ENCODE measurements at regions not wholly inside any gene's neighbourhood (a gene's known extent, or its start where the extent isn't known, plus 50 kb on each side); places are given as distances from the start of the nearest gene placed in this dataset.

- ATAC-seq (peak; percentile 47; the same call in 1 of the 2 replicates), DNase-seq (ENCODE audit: low spot score) (peak; percentile 21)
- TF ChIP-seq TP53 (CRISPR knock-in tag; IDR thresholded peaks at IDR 0.05): no peak
- no peak for TF ChIP-seq CREB1 (CRISPR knock-in tag; IDR thresholded peaks at IDR 0.05)
- TF ChIP-seq NFE2L1 (CRISPR knock-in tag; IDR thresholded peaks at IDR 0.05): no peak
- no peak for TF ChIP-seq PRRX2 (CRISPR knock-in tag; IDR thresholded peaks at IDR 0.05)
- no peak for TF ChIP-seq FOXP1 (CRISPR knock-in tag; IDR thresholded peaks at IDR 0.05; ENCODE audit: borderline replicate concordance)
- TF ChIP-seq ZNF671 (CRISPR knock-in tag; IDR thresholded peaks at IDR 0.05): no peak
- no peak for TF ChIP-seq ZNF281 (CRISPR knock-in tag; IDR thresholded peaks at IDR 0.05)
- no peak for TF ChIP-seq SMAD3 (CRISPR knock-in tag; IDR thresholded peaks at IDR 0.05; ENCODE audit: borderline replicate concordance)
- no peak for TF ChIP-seq RORB (CRISPR knock-in tag; IDR thresholded peaks at IDR 0.05)
- TF ChIP-seq ZNF232 (CRISPR knock-in tag; IDR thresholded peaks at IDR 0.05): no peak
- TF ChIP-seq ATF2 (CRISPR knock-in tag; IDR thresholded peaks at IDR 0.05; ENCODE audit: borderline replicate concordance, low read depth): no peak
- no peak for TF ChIP-seq ZBTB43 (CRISPR knock-in tag; IDR thresholded peaks at IDR 0.05)
- Mint-ChIP-seq H3K27me3 (ENCODE audit: low read depth) (no peaks in the 10 kb centered on the region), H3K9me3 (no peaks in the 10 kb centered on the region; the same call in 1 of the 2 replicates), H3K4me3 (no peak overlapping the region), H3K36me3 (no peaks in the 10 kb centered on the region), H3K4me1 (peaks cover 8% of the 10 kb centered on the region), H3K27ac (no peak overlapping the region)
- ChIA-PET POLR2A (interaction anchor here (0.5 kb wide), 1 partner anchor 570 kb away, joined by 5 read pairs; no protein-coding TSS in a partner anchor), CTCF (interaction anchor here (1.0 to 1.2 kb wide), 2 partner anchors 169 to 454 kb away, joined by 4 to 8 read pairs; no protein-coding TSS in a partner anchor)
These were observed 376.4 kb downstream of the PREX1 start for GRCh38 chr20:48451401-48451800.

GRCh38 chr20:48448666-48449600 lies 378.9 kb downstream of the PREX1 start:
- Mint-ChIP-seq H3K36me3 (peaks cover 8% of the 10 kb centered on the region), H3K27me3 (ENCODE audit: low read depth) (no peaks in the 10 kb centered on the region; the same call in 1 of the 2 replicates), H3K9me3 (peaks cover 14% of the 10 kb centered on the region), H3K27ac (no peak overlapping the region), H3K4me3 (no peak overlapping the region), H3K4me1 (no peaks in the 10 kb centered on the region)
- CTCF ChIA-PET: interaction anchor here (1.6 kb wide), 1 partner anchor 172 kb away, joined by 6 read pairs; no protein-coding TSS in a partner anchor
- DNase-seq (ENCODE audit: low spot score): no peak
- POLR2A ChIA-PET: no interaction called here
- no peak for ATAC-seq
- TF ChIP-seq MLX (CRISPR knock-in tag; IDR thresholded peaks at IDR 0.05): no peak
- no peak for TF ChIP-seq CTCF (IDR thresholded peaks at IDR 0.05)
- no peak for TF ChIP-seq ZNF219 (CRISPR knock-in tag; IDR thresholded peaks at IDR 0.05; ENCODE audit: borderline replicate concordance)
- TF ChIP-seq ETV6 (CRISPR knock-in tag; IDR thresholded peaks at IDR 0.05): no peak
- TF ChIP-seq IRF2 (CRISPR knock-in tag; IDR thresholded peaks at IDR 0.05; ENCODE audit: borderline replicate concordance, low read depth): no peak
- no peak for TF ChIP-seq ZMAT4 (CRISPR knock-in tag; IDR thresholded peaks at IDR 0.05)
- TF ChIP-seq ZNF281 (CRISPR knock-in tag; IDR thresholded peaks at IDR 0.05): no peak
- no peak for TF ChIP-seq E2F4 (CRISPR knock-in tag; IDR thresholded peaks at IDR 0.05; ENCODE audit: borderline replicate concordance, low read depth)
- no peak for TF ChIP-seq ATF1 (CRISPR knock-in tag; IDR thresholded peaks at IDR 0.05)
